M059J (cell line): ENCODE measurements at regions not wholly inside any gene's neighbourhood (a gene's known extent, or its start where the extent isn't known, plus 50 kb on each side); places are given as distances from the start of the nearest gene placed in this dataset.
A peak's percentile ranks its signal among the peaks of the same experiment; 100 is the strongest.

Experiments used
- DNase-seq: peaks from one replicate; pipeline ENCODE4 v3.0.0-alpha.2; 2012; ENCODE audit warnings: low read depth

DNA sequence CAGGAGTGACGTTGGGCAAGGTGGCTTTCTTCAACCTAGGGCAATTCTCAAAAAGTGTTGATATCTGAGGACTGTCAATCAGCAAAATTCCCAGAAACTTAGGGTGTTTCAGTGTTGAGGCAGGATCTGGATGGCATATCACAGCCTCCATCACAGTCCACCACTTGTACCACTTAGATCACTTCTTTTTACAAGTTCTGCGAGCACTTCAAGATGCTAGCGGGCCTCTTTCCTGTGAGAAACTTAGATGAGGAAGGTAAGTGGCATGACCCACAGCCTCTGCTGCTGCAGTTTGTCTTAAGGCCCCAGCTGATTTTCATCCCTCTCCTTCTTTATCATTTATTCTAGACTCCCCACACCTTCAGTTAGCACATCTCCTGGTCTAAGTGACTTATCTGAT is 295.4 kb upstream of the ZNF521 start:
- no peak for DNase-seq

DNA sequence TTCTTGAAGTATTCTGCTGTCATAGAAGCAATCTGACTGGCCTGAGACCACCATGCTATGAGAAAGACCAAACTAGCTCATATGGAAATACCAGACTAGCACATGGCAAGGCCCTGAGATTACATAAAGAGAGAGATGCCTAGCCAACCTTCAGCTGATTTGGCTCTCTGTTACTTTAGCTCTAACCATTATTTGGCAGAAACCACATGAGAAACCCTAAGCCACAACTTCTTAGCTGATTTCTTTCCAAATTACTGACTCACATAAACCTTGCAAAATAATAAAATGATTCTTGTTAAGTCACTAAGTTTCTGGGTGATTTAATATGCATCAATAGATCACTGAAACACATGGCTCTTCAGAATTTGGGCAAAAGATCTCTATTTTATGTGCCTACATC is 295.0 kb upstream of the ZNF521 start:
- peak; percentile 84 for DNase-seq

DNA sequence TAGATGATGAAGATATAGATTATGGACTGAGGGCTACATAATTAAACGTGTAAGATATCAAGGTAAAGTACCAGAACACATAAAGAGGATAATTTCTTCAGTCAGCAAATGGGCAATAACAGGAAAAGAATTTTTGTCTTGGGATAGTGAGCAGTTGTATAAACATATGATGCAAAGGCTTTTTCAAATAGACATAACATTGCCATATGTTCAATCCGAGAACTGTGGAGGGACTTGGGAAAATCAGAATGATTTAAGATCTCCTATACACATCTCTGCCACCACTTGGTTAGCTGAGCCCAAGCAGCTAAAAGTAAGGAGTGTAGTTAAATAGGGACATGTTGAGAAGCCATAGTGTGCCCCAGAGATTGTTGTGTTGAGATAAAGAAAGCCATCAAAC is 287.6 kb upstream of the ZNF521 start:
- DNase-seq, result no peak

DNA sequence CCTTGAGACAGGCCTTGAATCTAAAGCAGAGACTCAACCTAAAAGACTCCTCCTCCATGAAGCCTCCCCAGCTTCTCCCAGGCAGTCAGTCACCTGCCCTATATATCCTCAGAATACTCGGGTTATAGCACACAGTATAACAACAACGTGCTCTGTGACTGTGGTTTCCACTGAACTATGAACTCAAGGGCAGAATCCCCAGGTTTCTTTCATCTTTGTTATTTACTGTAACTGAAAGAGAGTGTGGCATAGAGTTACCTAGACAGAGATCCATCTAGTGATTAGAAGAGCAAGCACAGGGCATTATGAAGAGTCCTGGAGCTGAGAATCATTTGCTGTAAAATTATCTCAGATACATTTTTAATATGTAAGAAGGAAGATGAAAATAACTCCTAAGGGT is 281.6 kb upstream of the ZNF521 start:
- DNase-seq, result no peak

DNA sequence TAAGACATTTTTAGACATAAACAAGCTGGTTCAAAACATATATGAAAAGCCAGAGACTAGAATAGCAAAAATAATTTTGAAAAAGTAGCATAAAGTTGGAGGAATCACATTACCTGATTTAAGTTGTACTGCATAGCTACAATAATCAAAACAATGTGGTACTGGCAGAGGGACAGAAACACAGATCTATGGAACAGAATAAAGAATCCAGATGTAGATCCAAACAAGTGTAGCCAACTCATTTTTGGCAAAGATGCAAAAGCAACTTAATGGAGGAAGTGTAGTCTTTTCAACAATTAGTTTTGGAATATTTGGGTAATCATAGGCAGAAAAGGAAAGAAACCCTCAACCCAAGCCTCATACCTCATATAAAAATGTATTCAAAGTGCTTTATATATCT is 278.7 kb upstream of the ZNF521 start:
- no peak for DNase-seq

DNA sequence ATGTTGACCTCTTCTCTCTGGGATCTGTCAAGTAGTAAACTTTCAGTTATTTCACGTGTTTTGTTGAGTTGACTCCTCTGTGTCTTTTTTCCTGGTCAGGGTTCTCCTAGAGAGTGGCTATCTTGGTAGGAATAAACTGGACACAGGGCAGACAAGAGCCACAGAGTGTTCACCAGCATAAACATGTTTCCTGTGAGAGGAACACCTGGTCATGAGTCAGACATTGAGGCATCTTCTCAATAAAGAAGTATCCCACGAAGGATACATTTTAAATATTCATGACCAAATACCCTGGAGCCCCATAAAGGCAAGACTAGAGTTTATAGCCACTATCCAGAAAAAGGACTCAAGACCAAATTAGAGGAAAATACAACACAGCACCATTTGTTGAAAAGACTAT is 269.7 kb upstream of the ZNF521 start:
- DNase-seq, result no peak

DNA sequence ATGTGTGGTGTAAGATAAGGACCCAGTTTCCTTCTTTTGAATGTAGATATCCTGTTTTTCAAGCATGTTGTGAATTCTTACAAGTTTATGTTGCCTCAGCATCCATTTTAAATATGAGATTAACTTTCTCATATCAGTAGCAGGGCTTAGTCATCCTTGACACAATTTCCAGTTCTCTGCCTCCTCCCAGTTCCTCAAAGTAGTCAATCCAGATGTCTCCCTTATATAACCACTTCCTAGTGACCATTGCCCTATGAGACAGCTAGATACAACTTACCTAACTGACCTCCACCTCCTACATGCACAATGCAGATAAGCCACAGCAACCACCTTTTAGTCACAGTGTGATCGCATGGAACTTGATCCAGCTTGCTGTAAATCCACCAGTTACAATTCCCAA is 269.2 kb upstream of the ZNF521 start:
- peak; percentile 15 for DNase-seq

DNA sequence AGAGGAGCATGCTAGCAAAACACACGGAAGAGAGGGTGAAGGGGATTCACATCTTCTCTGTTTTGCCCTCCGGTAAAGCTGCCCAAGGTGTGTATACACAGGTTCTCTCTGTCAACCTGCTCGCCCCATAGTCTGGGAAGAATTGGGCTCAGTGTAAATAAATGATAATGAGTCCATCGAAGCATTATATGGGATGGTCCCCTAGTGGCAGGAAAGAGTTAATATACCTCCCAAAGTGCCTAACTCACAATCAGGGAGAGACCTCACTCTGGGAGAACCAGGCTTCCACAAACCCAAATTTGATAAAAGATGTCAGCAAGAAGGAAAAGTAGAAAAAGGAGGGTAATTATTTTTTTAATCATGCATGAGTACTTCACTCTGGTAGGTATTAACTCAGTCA is 262.2 kb upstream of the ZNF521 start:
- DNase-seq, result no peak

DNA sequence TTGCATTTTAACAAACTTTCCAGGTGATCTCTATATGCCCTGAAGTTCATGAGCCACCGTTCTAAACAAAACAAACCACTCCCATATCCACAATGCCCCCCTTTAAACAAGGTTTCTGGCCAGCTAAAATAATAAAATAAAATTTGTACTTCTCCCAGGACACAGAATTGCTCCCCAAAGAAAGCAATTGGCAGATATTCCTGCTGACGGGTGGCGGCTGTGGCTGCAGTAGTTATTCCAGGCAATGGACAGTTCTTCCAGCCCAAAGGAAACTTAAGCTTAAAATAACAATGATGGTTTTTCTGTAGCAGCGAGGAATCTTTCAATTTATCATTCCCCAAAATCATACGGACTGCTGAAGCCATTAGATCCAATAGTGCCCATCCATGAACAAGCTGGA is 260.5 kb upstream of the ZNF521 start:
- DNase-seq, result no peak

DNA sequence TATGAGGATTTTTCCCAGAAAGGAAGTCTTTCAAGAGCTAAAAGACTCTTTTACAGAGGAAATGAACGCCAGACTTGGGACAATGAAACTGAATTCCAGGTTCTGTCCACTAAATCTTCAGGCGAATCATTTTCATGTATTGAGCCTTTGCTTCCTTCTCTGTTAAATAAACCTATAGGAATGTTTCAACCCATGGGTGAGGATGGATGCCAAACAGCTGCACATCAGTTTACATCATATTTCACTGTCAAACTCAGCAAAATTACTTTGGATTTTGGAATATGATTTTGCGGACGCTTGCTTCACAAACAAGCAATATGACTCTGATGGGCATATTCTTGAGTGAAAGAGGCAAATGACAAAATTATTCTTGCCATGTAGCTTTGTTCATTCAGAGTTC is 256.1 kb upstream of the ZNF521 start:
- DNase-seq, result no peak

DNA sequence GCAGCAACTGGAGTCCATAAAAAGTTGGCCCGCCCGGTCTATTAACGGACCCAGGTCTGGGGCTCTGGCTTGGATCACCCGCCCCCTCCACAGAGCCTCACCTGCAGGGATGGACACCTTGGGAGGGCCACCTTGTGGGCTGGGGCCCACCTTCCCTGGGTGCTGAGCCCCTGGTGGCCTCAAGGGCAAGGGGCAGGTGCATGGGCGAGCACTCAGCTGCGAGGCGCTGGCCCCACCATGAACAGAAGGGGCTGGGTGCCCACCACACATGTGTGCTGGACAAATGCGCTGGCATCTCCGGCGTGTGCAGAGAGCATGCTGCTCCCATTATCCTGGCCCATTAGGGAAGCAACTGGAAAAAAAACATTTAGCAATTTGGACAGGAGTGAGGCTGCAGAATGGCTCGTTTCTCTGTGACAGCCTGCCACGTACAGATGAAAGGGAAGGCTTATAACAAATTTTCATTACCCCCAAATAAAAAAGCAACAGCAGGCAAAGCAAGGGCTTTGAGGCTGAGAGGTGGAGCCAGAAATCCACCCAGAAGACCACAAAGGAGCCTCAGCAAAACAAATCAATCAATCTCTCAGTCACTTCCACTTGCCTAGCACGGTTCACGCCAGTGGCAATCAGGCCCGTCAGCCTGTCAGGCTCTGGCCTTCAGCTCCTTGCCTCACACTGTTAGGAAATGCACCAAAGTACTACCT is 253.1 kb upstream of the ZNF521 start:
- DNase-seq, result no peak

DNA sequence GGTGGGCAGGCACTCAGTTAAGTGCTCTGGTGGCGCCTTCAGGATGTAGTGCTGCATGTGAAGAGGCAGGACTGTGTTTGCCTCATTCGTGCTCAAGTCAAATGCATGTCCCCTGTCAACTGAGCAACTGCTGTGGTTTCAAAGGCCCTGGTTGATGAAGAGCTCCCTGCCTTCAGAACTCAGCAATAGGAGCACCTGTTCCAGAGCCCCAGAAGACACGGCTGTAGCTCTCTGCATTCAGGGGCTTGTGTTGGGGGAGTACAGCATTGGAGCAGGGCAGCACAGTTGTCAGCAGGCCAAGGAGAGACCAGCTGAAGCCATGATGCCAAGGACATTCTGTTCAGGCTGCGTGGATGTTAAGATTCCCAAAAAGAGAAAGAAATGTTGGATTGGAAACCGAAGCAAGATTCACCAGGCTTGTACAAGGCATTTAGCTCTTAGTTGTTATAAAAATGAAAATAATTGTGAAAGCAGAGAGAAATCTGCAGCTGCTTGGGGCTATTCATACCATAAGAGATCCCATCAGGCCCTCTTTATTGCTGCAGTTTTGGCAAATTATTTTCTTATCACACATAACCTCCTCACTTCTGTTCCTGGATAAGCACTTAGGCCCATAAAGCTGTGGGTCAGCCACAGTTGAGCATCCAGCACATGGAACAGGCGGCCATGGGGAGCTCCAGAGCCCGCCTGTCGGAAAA is 252.4 kb upstream of the ZNF521 start:
- no peak for DNase-seq

DNA sequence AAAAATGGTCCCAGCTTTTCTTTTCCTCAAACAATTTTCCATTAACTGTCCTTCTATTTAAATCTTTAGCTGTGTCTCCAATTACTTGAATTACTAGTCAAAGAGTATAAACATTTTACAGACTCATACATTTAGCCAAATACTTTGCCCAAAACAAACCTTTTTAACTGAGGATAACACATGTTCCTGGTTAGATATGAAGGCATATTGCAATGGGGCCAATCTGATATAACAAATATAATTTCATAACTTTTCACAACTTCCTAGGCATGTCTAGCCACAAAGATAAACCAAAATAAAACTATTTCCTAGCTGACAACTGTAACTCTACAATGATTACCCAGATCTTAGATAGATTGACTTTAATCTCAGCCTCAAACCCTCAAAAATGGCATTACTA is 247.5 kb upstream of the ZNF521 start:
- DNase-seq, result no peak

DNA sequence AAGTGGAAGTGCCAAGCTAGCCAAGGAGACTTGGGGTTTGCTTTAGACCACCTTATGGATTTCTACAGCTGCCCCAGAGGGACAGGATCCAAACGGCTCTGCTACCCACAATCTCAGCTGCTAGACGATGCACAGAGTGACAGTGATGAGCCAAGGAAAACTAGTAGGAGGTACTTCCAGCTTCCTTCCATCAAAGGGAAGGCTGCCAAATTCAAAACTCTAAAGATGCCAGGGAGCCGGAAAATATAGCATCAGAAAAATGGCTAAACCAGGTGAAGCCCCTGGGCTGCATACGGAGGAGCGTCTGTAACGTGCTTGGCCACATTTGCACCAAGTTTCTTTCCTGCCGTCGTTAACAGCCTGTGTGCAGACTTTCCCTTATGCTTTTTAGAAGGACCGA is 245.5 kb upstream of the ZNF521 start:
- DNase-seq, result no peak

DNA sequence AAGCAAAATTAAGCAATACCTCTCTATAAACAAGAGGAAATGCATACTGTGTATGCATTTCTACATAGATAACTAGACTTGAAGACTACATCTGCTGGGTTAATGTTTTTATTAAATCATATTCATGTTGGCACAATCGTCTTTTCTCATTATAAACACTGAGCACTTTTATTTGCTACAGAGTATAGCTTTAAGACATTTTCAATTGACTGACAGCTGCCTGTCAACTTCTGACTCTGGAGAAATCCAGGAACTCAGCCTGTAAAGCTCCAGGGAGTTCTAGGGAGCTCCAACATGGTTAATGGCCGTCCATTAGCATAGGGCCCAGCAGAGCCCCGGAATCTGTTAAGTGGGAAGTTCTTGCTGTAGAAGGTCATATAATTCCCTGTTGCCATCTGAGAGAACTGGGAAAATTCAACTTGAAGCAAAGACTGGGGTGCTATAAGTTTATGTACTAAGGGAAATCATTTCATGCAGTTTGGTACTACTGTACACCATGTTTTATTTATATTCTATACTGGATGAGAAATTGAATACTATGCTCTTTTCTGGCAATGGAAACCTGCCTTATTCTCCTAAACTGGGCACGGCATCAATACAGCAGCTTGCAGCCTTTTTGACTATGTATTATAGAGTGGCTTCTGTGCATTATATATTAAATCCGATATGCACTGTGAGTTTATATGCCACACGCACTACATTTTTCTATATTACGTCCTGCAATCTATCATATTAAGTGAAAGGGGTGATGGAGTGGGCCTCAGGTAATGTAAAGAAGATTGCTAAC is 243.5 kb upstream of the ZNF521 start:
- no peak for DNase-seq

DNA sequence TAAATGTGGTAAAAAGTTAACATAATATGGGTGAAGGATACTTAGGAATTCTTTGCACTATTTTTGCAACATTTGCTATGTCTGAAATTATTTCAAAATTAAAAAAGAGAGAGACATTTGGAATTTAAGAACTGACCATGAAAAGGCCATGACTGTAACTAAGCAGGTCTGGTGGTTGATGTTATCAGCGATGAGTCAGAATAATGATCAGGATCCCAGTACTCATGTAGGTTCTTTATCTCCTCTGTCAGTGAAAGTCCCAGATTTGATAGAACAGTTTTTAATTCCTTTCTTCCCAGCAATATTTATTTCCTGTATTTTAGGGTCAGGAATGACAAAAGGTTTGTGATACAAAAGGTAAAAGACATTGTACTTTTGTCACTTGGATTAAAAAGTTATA is 242.4 kb upstream of the ZNF521 start:
- DNase-seq, result peak; percentile 85

DNA sequence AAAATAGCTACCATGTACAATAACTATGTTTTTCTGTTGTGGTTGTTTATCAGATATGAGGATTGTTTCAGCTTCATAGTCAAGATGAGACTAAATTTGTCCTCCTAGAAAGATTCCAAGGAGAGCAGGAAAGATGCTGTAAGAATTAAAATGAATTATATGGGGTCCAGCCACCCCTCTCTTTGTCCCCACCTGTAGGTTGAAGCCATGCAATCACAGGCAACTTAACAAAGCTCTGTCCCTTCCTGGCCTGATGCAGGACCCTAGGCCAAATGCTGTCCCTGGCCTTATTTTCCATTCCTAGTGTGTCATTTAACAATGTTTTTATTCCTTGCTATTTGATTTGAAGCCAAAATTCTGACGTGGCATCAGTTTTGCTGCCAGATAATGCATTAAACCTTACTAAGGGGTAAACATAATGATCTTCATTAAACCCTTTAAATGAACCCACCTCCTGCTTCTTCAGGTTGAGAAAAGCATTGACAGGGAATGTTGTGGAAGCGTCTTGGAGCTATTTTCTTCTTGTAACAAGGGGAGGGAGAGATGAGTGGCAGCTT is 240.9 kb upstream of the ZNF521 start:
- peak; percentile 54 for DNase-seq

DNA sequence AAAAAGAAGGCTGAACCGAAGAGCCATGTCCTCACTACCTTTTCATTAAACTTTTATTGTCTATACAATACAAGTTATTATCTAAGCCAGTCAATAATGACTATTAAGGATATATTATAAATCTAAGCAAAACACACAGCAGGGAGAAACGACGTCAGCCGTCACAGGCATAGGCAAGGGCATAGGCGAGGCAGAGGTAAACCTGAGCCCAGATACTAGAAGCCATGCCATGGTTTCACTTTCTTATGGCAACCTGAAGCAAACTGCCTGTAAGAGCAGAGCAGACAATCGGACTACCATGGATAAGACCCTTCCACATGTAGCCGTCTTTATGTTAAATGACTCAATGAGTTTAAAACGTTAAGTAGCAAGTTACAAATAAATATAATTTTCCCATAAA is 238.5 kb upstream of the ZNF521 start:
- DNase-seq, result no peak

DNA sequence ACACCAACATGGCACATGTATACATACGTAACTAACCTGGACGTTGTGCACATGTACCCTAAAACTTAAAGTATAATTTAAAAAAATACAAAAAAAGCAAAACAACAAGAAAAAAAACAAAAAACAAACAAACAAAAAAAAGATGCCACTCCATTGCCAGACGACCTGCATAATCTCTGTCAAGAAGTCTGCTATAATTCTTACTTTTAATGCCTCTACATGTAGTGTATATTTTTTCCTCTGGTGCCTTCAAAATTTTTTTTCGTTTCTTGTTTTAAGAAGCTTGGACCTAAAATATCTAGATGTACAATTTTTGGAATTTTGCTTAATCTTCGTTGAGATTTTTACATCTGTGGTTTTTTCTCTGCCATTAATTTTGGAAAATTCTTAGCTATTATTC is 235.6 kb upstream of the ZNF521 start:
- DNase-seq, result peak; percentile 18

DNA sequence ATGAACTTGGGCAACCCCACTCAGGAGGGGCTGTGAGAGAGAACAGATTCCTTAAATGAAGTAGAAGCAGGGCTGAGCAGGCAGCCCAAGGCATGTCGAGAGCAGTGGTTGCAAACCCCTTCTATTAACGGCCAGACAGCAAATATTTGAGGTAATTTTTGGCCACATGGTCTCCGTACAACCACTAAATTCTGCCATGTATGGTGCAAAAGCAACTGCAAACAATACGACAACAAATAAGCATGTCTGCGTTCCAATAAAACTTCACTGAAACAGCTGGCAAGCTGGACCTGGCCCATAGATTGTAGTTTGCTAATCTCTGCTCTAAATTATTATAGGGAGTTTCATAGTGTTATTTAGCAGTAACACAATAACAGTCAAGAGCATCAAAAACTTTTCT is 217.0 kb upstream of the ZNF521 start:
- DNase-seq, result no peak

DNA sequence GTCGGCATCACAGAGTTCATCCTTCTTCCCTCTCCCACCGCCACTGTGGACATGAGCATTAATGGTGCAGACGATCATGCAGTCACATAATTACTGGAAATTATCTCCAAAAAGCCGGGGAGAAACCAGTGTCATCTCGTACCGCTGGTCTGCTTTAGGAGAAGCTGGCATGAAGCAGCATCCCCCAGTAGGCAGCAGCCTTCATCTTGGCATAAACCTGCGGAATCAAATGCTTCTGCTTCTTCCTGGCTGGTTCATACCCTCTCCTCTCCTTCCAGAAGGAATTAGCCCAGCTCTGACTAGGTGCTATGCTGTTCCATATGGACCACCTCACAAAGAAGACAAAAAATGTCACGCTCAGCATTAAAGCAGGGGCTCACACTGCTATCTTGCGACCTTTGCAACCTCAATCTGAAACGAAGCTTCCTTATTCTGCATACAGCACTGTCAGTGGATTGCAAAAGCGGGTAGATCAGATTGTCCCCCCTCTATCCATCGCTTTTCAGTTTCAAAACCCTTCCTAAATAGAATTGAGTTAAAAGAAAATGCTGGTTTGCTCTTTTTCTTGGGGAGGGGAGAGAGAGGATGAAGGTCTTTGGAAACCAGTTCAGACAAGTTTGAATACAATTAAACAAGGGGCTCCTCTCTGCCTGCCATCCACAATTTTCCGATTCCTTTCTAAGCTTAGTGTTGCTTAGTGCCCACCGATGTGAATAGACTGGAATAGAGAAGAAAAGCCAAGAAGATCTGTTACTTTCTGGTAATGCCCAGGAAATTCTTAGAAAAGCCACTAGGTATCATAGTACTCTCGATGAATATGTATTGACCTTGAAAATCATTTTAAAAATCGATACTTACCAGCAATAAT is 212.1 kb upstream of the ZNF521 start:
- no peak for DNase-seq

DNA sequence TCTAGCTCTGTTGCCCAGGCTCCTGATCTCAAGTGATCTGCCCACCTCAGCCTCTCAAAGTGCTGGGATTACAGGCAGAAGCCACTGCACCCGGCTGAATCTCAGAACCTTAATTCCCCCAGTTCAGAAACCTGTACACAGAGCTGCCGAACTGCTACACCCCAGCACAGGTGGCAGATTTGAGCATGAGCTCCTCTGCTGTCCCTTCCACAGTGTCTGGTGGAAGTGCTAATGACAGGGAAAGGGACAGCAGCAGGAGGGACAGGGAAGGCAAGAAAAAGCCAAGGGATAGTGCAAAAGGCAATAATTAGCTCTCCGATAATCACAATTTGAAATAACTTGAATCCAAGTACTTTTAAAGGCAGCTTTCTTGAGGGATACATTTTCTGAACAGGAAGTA is 211.4 kb upstream of the ZNF521 start:
- no peak for DNase-seq
